ENCODE measurements at regions not wholly inside any gene's neighbourhood (a gene's known extent, or its start where the extent isn't known, plus 50 kb on each side); places are given as distances from the start of the nearest gene placed in this dataset.

- H3K4me1 ChIP-seq = peaks cover 0 to 31% of the 10 kb centered on the region in 2 donors
- TF ChIP-seq CTCF (IDR thresholded peaks at IDR 0.05) = no peak
- H3K4me3 ChIP-seq = no peak overlapping the region
- no peak overlapping the region for H3K27ac ChIP-seq
- no peaks in the 10 kb centered on the region for H3K27me3 ChIP-seq
- H3K36me3 ChIP-seq = no peaks in the 10 kb centered on the region
- no peaks in the 10 kb centered on the region for H3K9me3 ChIP-seq
- DNase-seq (ENCODE audit: low spot score) = no peak
These were observed 109.7 kb upstream of the NAV2 start for GRCh38 chr11:19602891-19603290.

GRCh38 chr11:19602406-19602805 is 110.2 kb upstream of the NAV2 start:
- no peaks in the 10 kb centered on the region for H3K27me3 ChIP-seq
- no peak overlapping the region for H3K4me3 ChIP-seq
- H3K9me3 ChIP-seq = no peaks in the 10 kb centered on the region
- H3K27ac ChIP-seq = no peak overlapping the region
- H3K36me3 ChIP-seq = no peaks in the 10 kb centered on the region
- no peak for DNase-seq (ENCODE audit: low spot score)
- H3K4me1 ChIP-seq = peaks cover 0 to 26% of the 10 kb centered on the region in 2 donors
- no peak for TF ChIP-seq CTCF (IDR thresholded peaks at IDR 0.05)

- no peak for TF ChIP-seq CTCF (IDR thresholded peaks at IDR 0.05)
These were observed 111.4 kb upstream of the NAV2 start for GRCh38 chr11:19601235-19601634.

DNA sequence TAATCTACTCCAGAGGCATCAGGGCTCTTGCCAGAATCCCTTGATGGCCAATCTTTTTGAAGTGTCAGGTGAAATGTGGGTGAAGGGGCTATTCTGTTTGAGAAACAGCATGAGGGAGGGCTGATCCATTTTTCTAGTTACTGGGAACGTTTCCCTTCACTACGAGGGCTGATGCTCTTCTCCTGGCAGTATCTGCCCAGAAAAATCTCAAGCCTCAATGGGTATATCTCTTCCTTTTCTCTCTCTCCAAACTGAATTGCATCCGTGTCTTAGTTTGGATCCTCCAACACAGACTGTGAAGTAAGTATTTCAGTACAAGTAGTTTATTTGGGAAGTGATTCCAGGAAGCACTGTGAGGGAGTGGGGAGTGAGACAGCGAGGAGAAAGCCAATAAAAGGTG is 113.0 kb upstream of the NAV2 start:
- no peak for DNase-seq (ENCODE audit: low spot score)
- no peaks in the 10 kb centered on the region for H3K36me3 ChIP-seq
- H3K4me1 ChIP-seq = peaks cover 0 to 13% of the 10 kb centered on the region in 2 donors
- H3K27me3 ChIP-seq = no peaks in the 10 kb centered on the region
- no peak overlapping the region for H3K4me3 ChIP-seq
- no peak for TF ChIP-seq CTCF (IDR thresholded peaks at IDR 0.05)
- H3K9me3 ChIP-seq = no peaks in the 10 kb centered on the region
- H3K27ac ChIP-seq = no peak overlapping the region

More at GRCh38 chr11:19601235-19601634, 111.4 kb upstream of the NAV2 start:
- H3K4me3 ChIP-seq = no peak overlapping the region
- no peaks in the 10 kb centered on the region for H3K36me3 ChIP-seq
- H3K27me3 ChIP-seq = no peaks in the 10 kb centered on the region
- H3K9me3 ChIP-seq = no peaks in the 10 kb centered on the region
- H3K4me1 ChIP-seq = peaks cover 0 to 23% of the 10 kb centered on the region in 2 donors
- no peak for DNase-seq (ENCODE audit: low spot score)
- H3K27ac ChIP-seq = no peak overlapping the region

DNA sequence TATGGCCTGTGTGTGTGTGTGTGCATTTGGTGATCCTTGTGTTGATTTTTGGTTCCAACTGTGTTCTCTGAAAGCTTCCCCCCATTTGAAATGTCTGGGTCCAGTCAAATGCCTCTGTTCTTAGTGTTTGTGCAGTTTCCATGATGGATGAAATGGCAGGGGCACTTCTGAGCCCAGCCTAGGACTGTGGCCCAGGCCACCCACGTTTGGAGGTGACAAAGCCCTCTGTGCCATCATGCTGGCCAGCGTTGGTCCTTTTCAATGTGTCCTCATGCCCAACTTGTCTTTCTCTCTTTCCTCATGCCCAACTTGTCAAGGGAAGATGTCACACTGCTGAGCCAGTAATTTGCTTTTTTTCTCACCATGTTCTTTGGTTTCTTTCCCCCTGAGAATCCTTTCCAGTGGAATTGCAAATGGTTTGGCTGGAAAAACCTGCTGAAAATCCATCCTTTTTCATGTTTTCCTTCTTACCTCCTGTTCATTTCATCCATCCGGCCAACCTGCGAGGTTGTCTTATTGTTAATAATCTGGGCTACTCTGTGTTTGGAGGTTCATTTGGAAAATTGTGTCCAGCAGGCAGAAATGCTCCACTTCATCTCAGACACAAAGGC is 113.7 kb upstream of the NAV2 start:
- H3K9me3 ChIP-seq = no peaks in the 10 kb centered on the region
- DNase-seq (ENCODE audit: low spot score) = no peak
- TF ChIP-seq CTCF (IDR thresholded peaks at IDR 0.05) = no peak
- peaks cover 0 to 13% of the 10 kb centered on the region in 2 donors for H3K4me1 ChIP-seq
- H3K27ac ChIP-seq = no peak overlapping the region
- H3K27me3 ChIP-seq = no peaks in the 10 kb centered on the region
- no peak overlapping the region for H3K4me3 ChIP-seq
- no peaks in the 10 kb centered on the region for H3K36me3 ChIP-seq

DNA sequence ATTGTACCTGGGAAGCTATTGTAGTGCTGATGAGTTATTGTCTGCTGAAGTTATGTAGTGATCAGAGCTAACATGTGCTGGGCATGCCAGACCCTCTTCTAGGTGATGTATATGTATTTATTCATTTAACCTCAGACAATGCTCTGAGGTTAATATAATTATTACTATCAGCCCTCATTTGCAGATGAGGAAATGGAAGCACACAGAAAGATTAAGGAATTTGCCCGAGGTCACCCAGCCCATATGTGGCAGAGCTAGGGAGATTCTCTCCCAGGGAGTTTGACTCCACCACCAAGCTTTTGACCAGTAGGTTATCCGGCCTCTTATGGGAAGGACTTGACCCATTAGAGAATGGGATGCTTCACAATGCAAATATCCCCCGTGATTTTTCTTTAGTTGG is 114.2 kb upstream of the NAV2 start:
- no peaks in the 10 kb centered on the region for H3K27me3 ChIP-seq
- H3K27ac ChIP-seq = no peak overlapping the region

More for the DNA sequence above, 114.2 kb upstream of the NAV2 start:
- Histone ChIP-seq H3K4me3 (no peak overlapping the region), H3K4me1 (peaks cover 0 to 13% of the 10 kb centered on the region in 2 donors), H3K9me3 (no peaks in the 10 kb centered on the region), H3K36me3 (no peaks in the 10 kb centered on the region)
- no peak for TF ChIP-seq CTCF (IDR thresholded peaks at IDR 0.05)
- no peak for DNase-seq (ENCODE audit: low spot score)

Measured in right atrium auricular region (tissue), 2 donors.